Smooth muscle cell (in vitro differentiated cells): ENCODE measurements at regions not wholly inside any gene's neighbourhood (a gene's known extent, or its start where the extent isn't known, plus 50 kb on each side); places are given as distances from the start of the nearest gene placed in this dataset.

ENCODE experiments used
- DNase-seq: peaks from one replicate; lab custom pipeline; 2025; ENCODE audit not compliant: unreplicated experiment; lab: John Stamatoyannopoulos, UW
- H2AFZ ChIP-seq: fragments of 200-600 bp; sonication (generic); 2 replicates; pipeline ENCODE4 v1.6.0; 2016; ENCODE audit warnings: antibody characterized with exemption, low read depth, mild to moderate bottlenecking
- H3F3A ChIP-seq: fragments of 200-600 bp; sonication (generic); 2 replicates; pipeline ENCODE4 v1.6.0; 2017; ENCODE audit warnings: antibody characterized with exemption, low read depth
- H3K27ac ChIP-seq: fragments of 200-600 bp; sonication (generic); 2 replicates; pipeline ENCODE4 v1.5.1; 2016; ENCODE audit warnings: low read depth, mild to moderate bottlenecking
- H3K27me3 ChIP-seq: fragments of 200-600 bp; sonication (generic); 2 replicates; pipeline ENCODE4 v1.6.1; 2016; ENCODE audit warnings: low read depth, mild to moderate bottlenecking
- H3K36me3 ChIP-seq: fragments of 200-600 bp; sonication (generic); 2 replicates; pipeline ENCODE4 v1.5.1; 2016; ENCODE audit warnings: low read depth
- H3K4me1 ChIP-seq: fragments of 200-600 bp; sonication (generic); 2 replicates; pipeline ENCODE4 v1.5.1; 2016; ENCODE audit warnings: low read depth
- H3K4me2 ChIP-seq: fragments of 200-600 bp; sonication (generic); 2 replicates; pipeline ENCODE4 v1.6.0; 2016; ENCODE audit warnings: mild to moderate bottlenecking
- H3K4me3 ChIP-seq: fragments of 200-600 bp; sonication (generic); 2 replicates; pipeline ENCODE4 v1.5.1; 2016; ENCODE audit warnings: mild to moderate bottlenecking
- H3K79me2 ChIP-seq: fragments of 200-600 bp; sonication (generic); 2 replicates; pipeline ENCODE4 v1.6.0; 2016; ENCODE audit warnings: low read depth, mild to moderate bottlenecking
- H3K9ac ChIP-seq: fragments of 200-600 bp; sonication (generic); 2 replicates; pipeline ENCODE4 v1.6.0; 2016; ENCODE audit warnings: low read depth
- H3K9me3 ChIP-seq: fragments of 200-600 bp; sonication (generic); replicated peaks from 2 replicates; pipeline ENCODE4 v1.5.1; 2016; ENCODE audit warnings: low read depth
- H4K20me1 ChIP-seq: fragments of 200-600 bp; sonication (generic); 2 replicates; pipeline ENCODE4 v1.6.0; 2016; ENCODE audit warnings: low read depth
- CTCF ChIP-seq: fragments of 200-600 bp; sonication (generic); IDR thresholded peaks from 2 replicates; pipeline ENCODE4 v1.5.1; 2017; ENCODE audit warnings: borderline replicate concordance, mild to moderate bottlenecking, antibody characterized with exemption; ENCODE audit not compliant: insufficient read depth, poor library complexity, severe bottlenecking
- WGBS: methylation state at CpG from one replicate; pipeline ENCODE4 v1.1.7; 2016; ENCODE audit warnings: low lambda C conversion rate; 5-methylcytosine and 5-hydroxymethylcytosine counted together

GRCh38 chr2:16102976-16103380, 162.6 kb downstream of the MYCN start:
- peaks cover 3% of the 10 kb centered on the region for H3F3A ChIP-seq
- peaks cover 34% of the 10 kb centered on the region for H3K4me1 ChIP-seq
- H2AFZ ChIP-seq: no peak overlapping the region
- no peaks in the 10 kb centered on the region for H3K27me3 ChIP-seq
- no peak overlapping the region for H3K27ac ChIP-seq
- TF ChIP-seq CTCF: no peak
- DNase-seq: no peak
- no peaks in the 10 kb centered on the region for H3K79me2 ChIP-seq
- H3K4me3 ChIP-seq: no peak overlapping the region
- no peak overlapping the region for H3K9ac ChIP-seq
- no peak overlapping the region for H3K4me2 ChIP-seq
- WGBS: 34% methylated on average over 16 of the region's 16 CpGs
- no peaks in the 10 kb centered on the region for H3K9me3 ChIP-seq
- no peaks in the 10 kb centered on the region for H3K36me3 ChIP-seq
- no peaks in the 10 kb centered on the region for H4K20me1 ChIP-seq

- H3K27ac ChIP-seq: no peak overlapping the region
- peaks cover 3% of the 10 kb centered on the region for H3F3A ChIP-seq
- no peaks in the 10 kb centered on the region for H4K20me1 ChIP-seq
- WGBS: 72% methylated on average over 13 of the region's 14 CpGs
- H3K27me3 ChIP-seq: no peaks in the 10 kb centered on the region
- H3K4me2 ChIP-seq: no peak overlapping the region
- H3K36me3 ChIP-seq: no peaks in the 10 kb centered on the region
- no peak for DNase-seq
- H3K9me3 ChIP-seq: no peaks in the 10 kb centered on the region
- no peaks in the 10 kb centered on the region for H3K79me2 ChIP-seq
- H3K4me3 ChIP-seq: no peak overlapping the region
- H3K9ac ChIP-seq: no peak overlapping the region
- H2AFZ ChIP-seq: no peak overlapping the region
- TF ChIP-seq CTCF: no peak
- peaks cover 35% of the 10 kb centered on the region for H3K4me1 ChIP-seq
Measured at GRCh38 chr2:16102358-16102975, 162.1 kb downstream of the MYCN start.

GRCh38 chr2:16101196-16101595, 160.8 kb downstream of the MYCN start:
- TF ChIP-seq CTCF: no peak
- H3F3A ChIP-seq: peaks cover 3% of the 10 kb centered on the region
- no peaks in the 10 kb centered on the region for H4K20me1 ChIP-seq
- no peak overlapping the region for H3K4me2 ChIP-seq
- H3K9ac ChIP-seq: no peak overlapping the region
- no peaks in the 10 kb centered on the region for H3K27me3 ChIP-seq
- no peak overlapping the region for H3K4me3 ChIP-seq
- DNase-seq: no peak
- no peak overlapping the region for H2AFZ ChIP-seq
- no peaks in the 10 kb centered on the region for H3K36me3 ChIP-seq
- 95% methylated on average over 3 of the region's 3 CpGs for WGBS
- no peaks in the 10 kb centered on the region for H3K79me2 ChIP-seq
- H3K4me1 ChIP-seq: peaks cover 30% of the 10 kb centered on the region
- no peak overlapping the region for H3K27ac ChIP-seq
- H3K9me3 ChIP-seq: no peaks in the 10 kb centered on the region

- H4K20me1 ChIP-seq: no peaks in the 10 kb centered on the region
- no peaks in the 10 kb centered on the region for H3K79me2 ChIP-seq
- no peaks in the 10 kb centered on the region for H3K27me3 ChIP-seq
- no peak overlapping the region for H3K4me3 ChIP-seq
- no peak overlapping the region for H2AFZ ChIP-seq
- no peak for TF ChIP-seq CTCF
- peaks cover 3% of the 10 kb centered on the region for H3F3A ChIP-seq
- no peak overlapping the region for H3K9ac ChIP-seq
- H3K27ac ChIP-seq: no peak overlapping the region
- no peak overlapping the region for H3K4me2 ChIP-seq
- DNase-seq: no peak
- no peaks in the 10 kb centered on the region for H3K9me3 ChIP-seq
- no peaks in the 10 kb centered on the region for H3K36me3 ChIP-seq
- peaks cover 18% of the 10 kb centered on the region for H3K4me1 ChIP-seq
- 100% methylated on average over 1 of the region's 1 CpG for WGBS
Measured at GRCh38 chr2:16100006-16100405, 159.7 kb downstream of the MYCN start.
